Activated naive CD8-positive, alpha-beta T cell treated with anti-CD3 and anti-CD28 coated beads, Interleukin-2, amount 50 U/mL, for 24 hours (primary cell): ENCODE measurements at regions not wholly inside any gene's neighbourhood (a gene's known extent, or its start where the extent isn't known, plus 50 kb on each side); places are given as distances from the start of the nearest gene placed in this dataset.

Experiments used
- ATAC-seq: fragments of 150-1000 bp; cut with Tn5 transposase; one replicate; pipeline ENCODE4 v1.10.0; 2021
- DNase-seq: peaks from one replicate; pipeline ENCODE4 v3.0.0; 2021
- H3K27ac Mint-ChIP-seq: one replicate; pipeline ENCODE4 v1.8.0; 2021; ENCODE audit warnings: mild to moderate bottlenecking, mixed read lengths
- H3K27me3 Mint-ChIP-seq: one replicate; pipeline ENCODE4 v1.8.0; 2021; ENCODE audit warnings: mixed read lengths
- H3K36me3 Mint-ChIP-seq: one replicate; pipeline ENCODE4 v1.8.0; 2021; ENCODE audit warnings: low read depth, mixed read lengths
- H3K4me1 Mint-ChIP-seq: one replicate; pipeline ENCODE4 v1.8.0; 2021; ENCODE audit warnings: mixed read lengths
- H3K4me3 Mint-ChIP-seq: one replicate; pipeline ENCODE4 v1.8.0; 2021; ENCODE audit warnings: mild to moderate bottlenecking, moderate library complexity, mixed read lengths
- H3K9me3 Mint-ChIP-seq: one replicate; pipeline ENCODE4 v1.8.0; 2021; ENCODE audit warnings: mixed read lengths

DNA sequence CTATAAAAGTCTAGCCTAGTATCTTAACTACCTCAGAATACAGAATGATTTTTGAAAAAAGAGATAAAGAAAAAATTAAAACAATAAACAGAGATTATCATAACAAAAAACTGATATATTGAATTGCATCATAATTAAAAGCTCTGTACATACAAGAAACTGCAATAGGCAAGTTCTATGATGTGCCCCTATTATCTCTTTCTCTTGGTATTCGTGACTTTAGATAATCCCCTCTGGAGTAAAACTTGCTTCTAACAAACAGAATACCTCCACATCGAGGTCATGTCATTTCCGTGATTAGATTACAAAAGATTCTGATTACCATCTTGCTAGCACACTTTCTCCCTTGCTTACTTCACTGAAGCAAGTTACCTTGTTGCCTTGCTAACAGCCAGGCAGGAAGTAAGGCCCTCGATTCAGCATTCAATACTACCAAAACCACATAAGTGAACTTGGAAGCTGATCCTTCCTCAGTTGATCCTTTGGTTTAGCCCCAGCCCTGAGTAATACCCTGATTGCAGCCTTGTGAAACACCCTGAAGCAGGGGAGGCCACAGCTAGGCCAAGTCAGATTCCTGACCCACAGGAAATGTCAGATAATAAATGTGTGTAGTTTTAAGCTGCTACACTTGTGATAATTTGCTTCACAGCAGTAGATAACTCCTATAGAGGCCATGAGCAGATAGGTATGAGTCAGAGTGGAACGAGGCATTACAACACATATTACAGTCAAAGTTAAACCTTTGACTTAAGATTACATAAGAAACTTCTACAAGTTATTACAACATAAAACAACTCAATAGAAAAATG, 53.7 kb upstream of the TMX4 start:
- Mint-ChIP-seq H3K36me3 (no peaks in the 10 kb centered on the region), H3K9me3 (no peaks in the 10 kb centered on the region), H3K27me3 (no peaks in the 10 kb centered on the region), H3K4me1 (peaks cover 11% of the 10 kb centered on the region), H3K4me3 (no peak overlapping the region), H3K27ac (peak overlapping the region; percentile 50)
- DNase-seq: no peak
- no peak for ATAC-seq

DNA sequence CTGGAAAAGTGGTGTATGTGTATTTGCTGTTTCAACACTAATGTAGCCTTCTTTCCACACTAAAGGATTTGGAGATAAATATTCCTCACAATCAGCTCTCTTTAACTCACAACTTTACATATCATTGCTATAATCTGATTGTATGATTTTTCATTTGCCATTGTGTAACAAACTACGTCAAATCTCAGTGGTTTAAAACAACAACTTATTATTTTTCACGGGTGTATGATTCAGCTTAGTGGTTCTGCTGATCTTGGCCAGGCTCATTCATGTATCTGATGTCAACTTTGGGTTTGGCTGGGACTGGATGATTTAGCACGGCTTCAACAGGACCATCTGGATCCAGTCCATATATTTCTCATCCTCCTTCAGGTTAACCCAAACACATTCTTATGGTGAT, 55.4 kb upstream of the TMX4 start:
- Mint-ChIP-seq H3K36me3 (no peaks in the 10 kb centered on the region), H3K4me1 (peaks cover 11% of the 10 kb centered on the region), H3K27me3 (no peaks in the 10 kb centered on the region), H3K27ac (no peak overlapping the region), H3K4me3 (no peak overlapping the region), H3K9me3 (no peaks in the 10 kb centered on the region)
- DNase-seq (no peak), ATAC-seq (no peak)

DNA sequence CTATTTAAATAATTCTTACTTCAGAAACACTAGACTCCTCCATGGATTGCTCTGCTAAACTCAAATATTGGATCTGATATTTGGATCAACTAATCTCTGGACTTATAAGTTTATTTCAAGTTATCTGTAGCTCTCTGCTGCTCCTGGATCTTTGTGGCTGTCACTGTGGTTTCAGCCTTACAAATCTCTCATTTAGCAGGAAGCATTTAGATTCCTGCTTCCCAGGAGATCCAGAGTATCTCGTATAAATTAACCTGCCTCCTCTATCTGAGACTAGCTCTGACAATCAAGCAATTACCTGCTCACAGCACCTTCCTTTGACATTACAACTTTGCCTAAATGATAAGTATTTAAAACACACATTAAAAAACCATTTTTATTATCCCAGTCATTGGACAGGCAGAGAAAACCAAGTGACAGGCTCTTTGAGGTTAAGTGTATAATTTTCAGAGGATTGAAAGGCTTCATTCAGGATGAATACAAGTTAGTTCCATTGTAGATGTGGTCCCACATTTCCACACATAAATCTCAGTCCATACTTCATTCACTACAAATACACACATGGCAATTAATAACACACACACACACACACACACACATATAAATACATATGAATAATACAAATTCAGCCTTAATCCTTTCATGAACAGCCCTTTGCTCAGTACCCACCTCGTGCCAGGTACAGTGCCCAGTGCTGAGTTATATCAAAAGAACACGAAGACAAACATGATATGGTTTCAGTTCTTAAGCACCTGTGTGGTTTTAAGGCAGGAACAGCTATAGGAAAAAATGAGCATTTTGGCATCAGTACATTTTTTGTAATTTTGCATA, 55.5 kb upstream of the PLCB1 start:
- Mint-ChIP-seq H3K4me3 (no peak overlapping the region), H3K9me3 (no peaks in the 10 kb centered on the region), H3K4me1 (peaks cover 11% of the 10 kb centered on the region), H3K27me3 (no peaks in the 10 kb centered on the region), H3K36me3 (no peaks in the 10 kb centered on the region), H3K27ac (no peak overlapping the region)
- no peak for DNase-seq
- ATAC-seq: no peak

DNA sequence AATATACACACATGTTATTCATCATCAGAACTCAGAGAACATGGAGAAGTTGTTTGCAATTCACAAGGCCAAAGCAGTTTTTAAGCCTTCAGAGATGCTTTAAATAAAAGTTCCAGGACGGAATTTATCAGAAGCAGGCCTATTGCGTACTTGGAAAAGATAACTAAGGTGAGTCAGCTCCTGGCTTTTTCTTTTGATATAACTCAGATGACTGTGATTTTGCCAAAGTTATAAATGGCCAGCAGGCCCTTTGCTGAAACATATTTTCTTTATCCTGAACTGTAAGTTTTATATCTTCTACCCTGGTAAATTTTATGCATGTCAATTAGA, 55.0 kb upstream of the PLCB1 start:
- Mint-ChIP-seq H3K27me3 (peaks cover 1% of the 10 kb centered on the region), H3K27ac (no peak overlapping the region), H3K36me3 (no peaks in the 10 kb centered on the region), H3K9me3 (no peaks in the 10 kb centered on the region), H3K4me3 (no peak overlapping the region), H3K4me1 (peaks cover 11% of the 10 kb centered on the region)
- ATAC-seq (no peak), DNase-seq (no peak)

DNA sequence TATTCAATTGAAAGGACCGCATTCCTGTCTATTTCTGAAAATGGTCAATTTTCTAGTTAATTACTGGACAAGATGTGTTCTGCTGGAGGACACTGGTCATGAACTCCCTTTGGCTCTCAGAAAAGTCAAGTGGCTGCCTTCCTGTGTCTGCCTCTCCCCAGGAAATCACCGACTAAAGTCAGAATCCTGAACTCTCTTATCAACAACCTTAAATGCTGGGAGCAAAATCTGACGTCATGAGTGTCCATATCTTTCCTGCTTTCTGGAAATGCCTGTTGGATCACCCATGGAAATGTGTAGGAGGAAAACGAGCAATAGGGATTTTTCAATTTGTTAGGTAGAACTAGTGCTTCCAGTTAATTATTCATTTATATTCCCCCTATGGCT, 53.5 kb upstream of the PLCB1 start:
- DNase-seq (no peak), ATAC-seq (no peak)
- H3K27me3 Mint-ChIP-seq: peaks cover 1% of the 10 kb centered on the region
- no peaks in the 10 kb centered on the region for H3K9me3 Mint-ChIP-seq
- no peak overlapping the region for H3K4me3 Mint-ChIP-seq
- H3K36me3 Mint-ChIP-seq: no peaks in the 10 kb centered on the region
- no peak overlapping the region for H3K27ac Mint-ChIP-seq
- peaks cover 3% of the 10 kb centered on the region for H3K4me1 Mint-ChIP-seq

DNA sequence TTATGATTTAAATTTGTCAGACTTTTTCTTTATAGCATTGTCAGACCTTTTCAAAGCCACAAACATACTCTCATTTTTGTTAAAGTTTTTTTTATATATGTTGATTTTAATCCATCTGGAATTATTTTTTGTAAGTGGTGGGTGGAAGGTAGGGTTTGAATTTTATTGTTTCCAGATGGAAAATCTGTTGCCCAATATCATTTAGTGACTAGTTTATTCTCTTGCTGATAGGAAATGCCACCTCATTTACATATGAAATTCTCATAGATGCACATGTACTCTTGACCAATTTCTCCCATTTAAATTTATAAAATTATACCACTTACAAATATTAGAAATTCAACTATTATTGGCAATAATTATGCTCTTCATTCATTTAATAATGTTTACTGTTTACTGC, 52.1 kb upstream of the PLCB1 start:
- Mint-ChIP-seq H3K4me1 (no peaks in the 10 kb centered on the region), H3K27ac (no peak overlapping the region), H3K9me3 (no peaks in the 10 kb centered on the region)

DNA sequence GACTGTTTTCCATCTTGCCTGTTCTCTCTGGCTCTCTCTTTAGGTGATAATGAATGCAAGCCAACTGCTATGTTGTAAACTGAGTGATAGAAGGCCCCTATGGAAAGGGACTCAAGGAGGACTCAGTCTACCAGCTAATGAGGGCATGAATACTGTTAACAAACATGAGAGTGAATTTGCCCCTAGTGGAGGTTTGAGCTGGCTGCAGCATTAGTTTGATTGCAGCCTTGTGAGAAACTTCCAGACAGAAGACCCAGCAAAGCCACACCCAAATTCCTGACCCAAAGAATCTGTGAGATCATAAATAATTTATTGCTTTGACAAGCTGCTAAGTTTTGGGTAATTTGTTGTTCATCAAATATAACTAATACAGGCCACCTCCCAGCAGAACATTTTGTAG, 50.0 kb upstream of the PLCB1 start:
- no peak overlapping the region for H3K27ac Mint-ChIP-seq
- no peaks in the 10 kb centered on the region for H3K4me1 Mint-ChIP-seq
- no peak overlapping the region for H3K4me3 Mint-ChIP-seq
- no peaks in the 10 kb centered on the region for H3K9me3 Mint-ChIP-seq
- DNase-seq: no peak
- ATAC-seq: no peak
- peaks cover 3% of the 10 kb centered on the region for H3K27me3 Mint-ChIP-seq
- no peaks in the 10 kb centered on the region for H3K36me3 Mint-ChIP-seq

More for the DNA sequence above, 52.1 kb upstream of the PLCB1 start:
- Mint-ChIP-seq H3K27me3 (peaks cover 1% of the 10 kb centered on the region), H3K36me3 (no peaks in the 10 kb centered on the region), H3K4me3 (no peak overlapping the region)
- DNase-seq: no peak
- no peak for ATAC-seq
